ENCODE measurements at regions not wholly inside any gene's neighbourhood (a gene's known extent, or its start where the extent isn't known, plus 50 kb on each side); places are given as distances from the start of the nearest gene placed in this dataset.

DNA sequence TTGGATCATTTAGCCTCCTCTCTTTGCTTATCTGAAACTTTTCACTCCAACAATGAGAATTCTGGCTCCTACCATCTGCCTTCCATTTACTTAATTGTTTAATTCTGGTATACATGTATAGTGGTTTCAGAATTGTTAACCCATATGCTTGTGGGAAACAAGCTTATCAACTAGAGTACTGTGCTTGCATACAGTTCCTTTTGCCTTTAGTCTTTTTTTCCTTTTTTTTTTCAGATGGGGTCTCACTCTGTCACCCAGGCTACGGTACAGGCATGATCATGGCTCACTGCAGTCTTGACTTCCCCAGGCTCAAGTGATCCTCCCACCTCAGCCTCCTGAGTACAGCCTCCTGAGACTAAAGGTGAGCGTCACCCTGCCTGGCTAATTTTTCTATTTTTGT lies 153.8 kb upstream of the LHX5 start:
- TF ChIP-seq, protein P1, sequence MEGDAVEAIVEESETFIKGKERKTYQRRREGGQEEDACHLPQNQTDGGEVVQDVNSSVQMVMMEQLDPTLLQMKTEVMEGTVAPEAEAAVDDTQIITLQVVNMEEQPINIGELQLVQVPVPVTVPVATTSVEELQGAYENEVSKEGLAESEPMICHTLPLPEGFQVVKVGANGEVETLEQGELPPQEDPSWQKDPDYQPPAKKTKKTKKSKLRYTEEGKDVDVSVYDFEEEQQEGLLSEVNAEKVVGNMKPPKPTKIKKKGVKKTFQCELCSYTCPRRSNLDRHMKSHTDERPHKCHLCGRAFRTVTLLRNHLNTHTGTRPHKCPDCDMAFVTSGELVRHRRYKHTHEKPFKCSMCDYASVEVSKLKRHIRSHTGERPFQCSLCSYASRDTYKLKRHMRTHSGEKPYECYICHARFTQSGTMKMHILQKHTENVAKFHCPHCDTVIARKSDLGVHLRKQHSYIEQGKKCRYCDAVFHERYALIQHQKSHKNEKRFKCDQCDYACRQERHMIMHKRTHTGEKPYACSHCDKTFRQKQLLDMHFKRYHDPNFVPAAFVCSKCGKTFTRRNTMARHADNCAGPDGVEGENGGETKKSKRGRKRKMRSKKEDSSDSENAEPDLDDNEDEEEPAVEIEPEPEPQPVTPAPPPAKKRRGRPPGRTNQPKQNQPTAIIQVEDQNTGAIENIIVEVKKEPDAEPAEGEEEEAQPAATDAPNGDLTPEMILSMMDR (IDR thresholded peaks at IDR 0.05; ENCODE audit: unreplicated experiment) = no peak
- BruUV-seq (replicated peaks) = no TSS peak
- Mint-ChIP-seq H3K36me3 (ENCODE audit: insufficient read depth, unreplicated experiment) (no peaks in the 10 kb centered on the region), H3K4me3 (ENCODE audit: low read depth, unreplicated experiment) (no peak overlapping the region), H3K4me1 (ENCODE audit: low read depth, unreplicated experiment) (no peaks in the 10 kb centered on the region), H3K27me3 (ENCODE audit: unreplicated experiment) (peaks cover 57% of the 10 kb centered on the region), H3K27ac (ENCODE audit: unreplicated experiment) (no peak overlapping the region), H3K9me3 (ENCODE audit: low read depth, unreplicated experiment) (no peaks in the 10 kb centered on the region)
- intact Hi-C loops (cut with micrococcal nuclease; ENCODE audit: unreplicated experiment) = no loop called here
- no peak for DNase-seq
- CTCF ChIA-PET = no interaction called here

DNA sequence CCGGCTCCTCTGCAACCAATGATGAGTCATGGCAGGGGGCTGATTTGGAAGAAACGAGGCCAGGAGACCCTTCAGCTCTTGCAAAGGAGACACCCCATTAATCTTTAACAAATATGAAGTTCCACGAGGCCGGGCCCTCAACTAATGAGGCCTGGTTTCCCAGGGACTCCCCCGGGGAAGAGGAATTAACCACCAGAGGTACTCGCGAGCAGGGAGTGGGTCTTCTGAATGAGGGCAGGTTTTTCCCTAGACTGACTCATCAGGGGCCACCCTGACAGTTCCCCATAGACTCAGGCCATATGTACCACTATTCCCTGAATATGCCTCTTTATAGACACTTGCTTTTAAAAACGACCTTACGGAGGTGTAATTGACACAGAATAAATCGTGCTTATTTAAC lies 150.7 kb upstream of the LHX5 start:
- intact Hi-C loops (cut with micrococcal nuclease; ENCODE audit: unreplicated experiment) = no loop called here
- BruUV-seq (replicated peaks) = no TSS peak
- Mint-ChIP-seq H3K36me3 (ENCODE audit: insufficient read depth, unreplicated experiment) (no peaks in the 10 kb centered on the region), H3K27me3 (ENCODE audit: unreplicated experiment) (peaks cover 60% of the 10 kb centered on the region), H3K27ac (ENCODE audit: unreplicated experiment) (no peak overlapping the region), H3K4me1 (ENCODE audit: low read depth, unreplicated experiment) (no peaks in the 10 kb centered on the region), H3K9me3 (ENCODE audit: low read depth, unreplicated experiment) (no peaks in the 10 kb centered on the region), H3K4me3 (ENCODE audit: low read depth, unreplicated experiment) (no peak overlapping the region)
- TF ChIP-seq, protein P1 (IDR thresholded peaks at IDR 0.05; ENCODE audit: unreplicated experiment) = no peak
- no peak for DNase-seq
- CTCF ChIA-PET = no interaction called here

DNA sequence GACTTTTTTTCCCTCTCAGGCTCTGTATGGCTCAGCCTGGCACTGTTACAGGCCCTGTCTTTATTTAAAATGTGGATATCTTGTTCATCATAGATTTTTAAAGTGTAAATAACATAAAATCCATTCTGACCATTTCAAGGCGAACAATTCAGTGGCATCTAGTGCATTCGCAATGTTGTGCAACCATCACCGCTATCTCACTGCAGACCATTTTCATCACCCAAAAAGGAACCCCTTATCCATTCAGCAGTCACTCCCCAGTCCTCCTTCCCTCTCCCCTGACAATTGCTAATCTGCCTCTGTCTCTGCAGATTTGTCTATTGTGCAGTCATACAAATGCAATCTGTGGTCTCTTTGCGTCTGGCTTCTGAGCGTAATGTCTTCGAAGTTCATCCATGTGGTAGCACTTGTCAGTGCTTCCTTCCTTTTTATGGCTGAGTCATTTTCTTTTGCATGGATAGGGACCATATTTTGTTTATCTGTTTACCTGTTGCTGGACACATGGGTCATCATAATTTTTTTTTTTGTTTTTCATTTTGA lies 148.8 kb upstream of the LHX5 start:
- TF ChIP-seq, protein P1 (IDR thresholded peaks at IDR 0.05; ENCODE audit: unreplicated experiment) = no peak
- no peaks in the 10 kb centered on the region for H3K4me1 Mint-ChIP-seq (ENCODE audit: low read depth, unreplicated experiment)
- H3K27me3 Mint-ChIP-seq (ENCODE audit: unreplicated experiment) = peaks cover 79% of the 10 kb centered on the region
- intact Hi-C loops (cut with micrococcal nuclease; ENCODE audit: unreplicated experiment) = no loop called here
- H3K9me3 Mint-ChIP-seq (ENCODE audit: low read depth, unreplicated experiment) = no peaks in the 10 kb centered on the region
- H3K27ac Mint-ChIP-seq (ENCODE audit: unreplicated experiment) = no peak overlapping the region
- H3K36me3 Mint-ChIP-seq (ENCODE audit: insufficient read depth, unreplicated experiment) = no peaks in the 10 kb centered on the region
- no TSS peak for BruUV-seq (replicated peaks)
- H3K4me3 Mint-ChIP-seq (ENCODE audit: low read depth, unreplicated experiment) = no peak overlapping the region
- no peak for DNase-seq
- CTCF ChIA-PET = interaction anchor here (1.4 kb wide), 1 partner anchor 10 kb away, joined by 3 read pairs; no protein-coding TSS in a partner anchor

DNA sequence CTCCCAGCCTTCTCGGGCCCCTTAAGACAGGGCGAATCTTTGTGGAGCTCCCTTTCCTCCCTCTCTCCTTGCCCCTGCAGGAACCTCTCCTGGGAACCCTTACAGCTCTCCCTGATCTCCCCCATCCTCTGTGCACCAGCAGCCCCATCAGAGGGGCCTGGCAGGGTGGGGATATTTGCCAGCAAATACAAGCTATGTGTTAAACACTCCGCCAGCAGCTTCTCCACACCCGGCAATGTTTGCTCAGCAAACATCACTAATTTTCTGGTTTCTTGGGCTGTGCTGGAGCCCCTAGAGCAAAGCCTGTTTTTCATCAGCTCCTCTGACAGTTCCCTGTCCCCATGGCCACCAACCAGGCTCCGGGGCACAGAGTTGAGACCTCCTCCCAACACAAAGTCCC lies 147.5 kb upstream of the LHX5 start:
- TF ChIP-seq, protein P1 (IDR thresholded peaks at IDR 0.05; ENCODE audit: unreplicated experiment) = no peak
- H3K36me3 Mint-ChIP-seq (ENCODE audit: insufficient read depth, unreplicated experiment) = no peaks in the 10 kb centered on the region
- H3K4me3 Mint-ChIP-seq (ENCODE audit: low read depth, unreplicated experiment) = no peak overlapping the region
- CTCF ChIA-PET = no interaction called here
- H3K27ac Mint-ChIP-seq (ENCODE audit: unreplicated experiment) = no peak overlapping the region
- DNase-seq = no peak
- BruUV-seq (replicated peaks) = no TSS peak
- H3K9me3 Mint-ChIP-seq (ENCODE audit: low read depth, unreplicated experiment) = no peaks in the 10 kb centered on the region
- intact Hi-C loops (cut with micrococcal nuclease; ENCODE audit: unreplicated experiment) = no loop called here
- H3K27me3 Mint-ChIP-seq (ENCODE audit: unreplicated experiment) = peaks cover 90% of the 10 kb centered on the region
- H3K4me1 Mint-ChIP-seq (ENCODE audit: low read depth, unreplicated experiment) = no peaks in the 10 kb centered on the region

Data from Calu3 (cell line).